ENCODE measurements at regions not wholly inside any gene's neighbourhood (a gene's known extent, or its start where the extent isn't known, plus 50 kb on each side); places are given as distances from the start of the nearest gene placed in this dataset.

GRCh38 chr20:56060486-56060885, 55.2 kb upstream of the CBLN4 start:
- H3K9ac ChIP-seq (ENCODE audit: low read length), result no peak overlapping the region
- H3K9me3 ChIP-seq (replicated peaks; ENCODE audit: insufficient read depth, low read length), result no peaks in the 10 kb centered on the region
- no peaks in the 10 kb centered on the region for H3K4me1 ChIP-seq (ENCODE audit: low read length)
- no peaks in the 10 kb centered on the region for H3F3A ChIP-seq (ENCODE audit: insufficient read depth, low read length)
- H2AFZ ChIP-seq (ENCODE audit: low read length), result no peak overlapping the region
- no peak overlapping the region for H3K27ac ChIP-seq (ENCODE audit: low read length)
- no peak overlapping the region for H3K4me2 ChIP-seq (ENCODE audit: low read depth, low read length)
- no peak for TF ChIP-seq EZH2phosphoT487 (IDR thresholded peaks at IDR 0.05; ENCODE audit: low read length)
- TF ChIP-seq EZH2 (optimal IDR thresholded peaks at IDR 0.05; ENCODE audit: low read depth, low read length), result no peak
- no peak for TF ChIP-seq CTCF (IDR thresholded peaks at IDR 0.05; ENCODE audit: low read length)
- no peaks in the 10 kb centered on the region for H3K79me2 ChIP-seq (ENCODE audit: low read length)
- no peaks in the 10 kb centered on the region for H3K36me3 ChIP-seq (replicated peaks; ENCODE audit: insufficient read depth, low read length)
- no peaks in the 10 kb centered on the region for H3K9me2 ChIP-seq (replicated peaks; ENCODE audit: insufficient read depth, low read length)
- H3K27me3 ChIP-seq (replicated peaks; ENCODE audit: insufficient read depth, low read length), result no peaks in the 10 kb centered on the region
- no peak for DNase-seq
- no peak overlapping the region for H3K4me3 ChIP-seq (ENCODE audit: low read length)
- H4K20me1 ChIP-seq (ENCODE audit: insufficient read depth, low read length), result no peaks in the 10 kb centered on the region

- Histone ChIP-seq H3K9me2 (replicated peaks; ENCODE audit: insufficient read depth, low read length) (no peaks in the 10 kb centered on the region), H3K27ac (ENCODE audit: low read length) (no peak overlapping the region), H2AFZ (ENCODE audit: low read length) (no peak overlapping the region), H3K4me3 (ENCODE audit: low read length) (no peak overlapping the region), H3K27me3 (replicated peaks; ENCODE audit: insufficient read depth, low read length) (no peaks in the 10 kb centered on the region), H3K9me3 (replicated peaks; ENCODE audit: insufficient read depth, low read length) (no peaks in the 10 kb centered on the region), H3F3A (ENCODE audit: insufficient read depth, low read length) (no peaks in the 10 kb centered on the region), H3K4me1 (ENCODE audit: low read length) (no peaks in the 10 kb centered on the region), H3K4me2 (ENCODE audit: low read depth, low read length) (no peak overlapping the region), H3K36me3 (replicated peaks; ENCODE audit: insufficient read depth, low read length) (no peaks in the 10 kb centered on the region), H3K9ac (ENCODE audit: low read length) (no peak overlapping the region), H3K79me2 (ENCODE audit: low read length) (no peaks in the 10 kb centered on the region), H4K20me1 (ENCODE audit: insufficient read depth, low read length) (no peaks in the 10 kb centered on the region)
- TF ChIP-seq EZH2phosphoT487 (IDR thresholded peaks at IDR 0.05; ENCODE audit: low read length), result no peak
- no peak for TF ChIP-seq CTCF (IDR thresholded peaks at IDR 0.05; ENCODE audit: low read length)
- TF ChIP-seq EZH2 (optimal IDR thresholded peaks at IDR 0.05; ENCODE audit: low read depth, low read length), result no peak
- no peak for DNase-seq
Measured at GRCh38 chr20:56069016-56069415, 63.7 kb upstream of the CBLN4 start.

GRCh38 chr20:56072165-56072564, 66.8 kb upstream of the CBLN4 start:
- Histone ChIP-seq H3K36me3 (replicated peaks; ENCODE audit: insufficient read depth, low read length) (no peaks in the 10 kb centered on the region), H3K9ac (ENCODE audit: low read length) (no peak overlapping the region), H3K9me3 (replicated peaks; ENCODE audit: insufficient read depth, low read length) (no peaks in the 10 kb centered on the region), H3K4me2 (ENCODE audit: low read depth, low read length) (no peak overlapping the region), H3K4me3 (ENCODE audit: low read length) (no peak overlapping the region), H3F3A (ENCODE audit: insufficient read depth, low read length) (no peaks in the 10 kb centered on the region), H3K27me3 (replicated peaks; ENCODE audit: insufficient read depth, low read length) (no peaks in the 10 kb centered on the region), H3K4me1 (ENCODE audit: low read length) (no peaks in the 10 kb centered on the region), H3K27ac (ENCODE audit: low read length) (no peak overlapping the region), H4K20me1 (ENCODE audit: insufficient read depth, low read length) (no peaks in the 10 kb centered on the region), H3K79me2 (ENCODE audit: low read length) (no peaks in the 10 kb centered on the region), H3K9me2 (replicated peaks; ENCODE audit: insufficient read depth, low read length) (no peaks in the 10 kb centered on the region), H2AFZ (ENCODE audit: low read length) (no peak overlapping the region)
- TF ChIP-seq CTCF (IDR thresholded peaks at IDR 0.05; ENCODE audit: low read length) (no peak), EZH2phosphoT487 (IDR thresholded peaks at IDR 0.05; ENCODE audit: low read length) (no peak), EZH2 (optimal IDR thresholded peaks at IDR 0.05; ENCODE audit: low read depth, low read length) (no peak)
- DNase-seq, result no peak
